Heart right ventricle (tissue), 16 donors: ENCODE measurements at regions not wholly inside any gene's neighbourhood (a gene's known extent, or its start where the extent isn't known, plus 50 kb on each side); places are given as distances from the start of the nearest gene placed in this dataset.

Experiments
- ATAC-seq, 8 donors: fragments of 200-7000 bp; cut with Tn5 transposase; one replicate each; pipeline ENCODE4 v1.9.1; 2020; ENCODE audit warnings: mild to moderate bottlenecking in 8 of 8, moderate library complexity in 8 of 8, moderate number of reproducible peaks in 1 of 8
- DNase-seq, 2 donors: peaks; one replicate each; pipeline ENCODE4 v3.0.0-alpha.2; 2020
- H3K27ac ChIP-seq, 10 donors: fragments of 200-600 bp; sonication (generic) in 2 of 10; one replicate each; pipeline versions ENCODE4 v1.5.0 to v1.8.0; 2020 to 2022; ENCODE audit warnings: mild to moderate bottlenecking in 3 of 10
- H3K27me3 ChIP-seq, 7 donors: fragments of 200-600 bp; one replicate each; pipeline ENCODE4 v1.8.0; 2021 to 2022; ENCODE audit warnings: mild to moderate bottlenecking in 2 of 7
- H3K36me3 ChIP-seq, 9 donors: fragments of 200-600 bp; sonication (generic) in 1 of 9; one replicate each; pipeline versions ENCODE4 v1.5.0 to v1.8.0; 2020 to 2022; ENCODE audit warnings: mild to moderate bottlenecking in 2 of 9
- H3K4me1 ChIP-seq, 9 donors: fragments of 200-600 bp; sonication (generic) in 1 of 9; one replicate each; pipeline versions ENCODE4 v1.5.0 to v1.8.0; 2020 to 2022; ENCODE audit warnings: mild to moderate bottlenecking in 4 of 9
- H3K4me3 ChIP-seq, 10 donors: fragments of 200-600 bp; sonication (generic) in 2 of 10; one replicate each; pipeline versions ENCODE4 v1.5.0 to v1.8.0; 2020 to 2022; ENCODE audit warnings: mild to moderate bottlenecking in 7 of 10, moderate library complexity in 2 of 10
- H3K9me3 ChIP-seq, 11 donors: fragments of 200-600 bp in 10 of 11; sonication (generic) in 2 of 11; one replicate each; pipeline versions ENCODE4 v1.5.0 to v1.8.0; 2013 to 2022; ENCODE audit warnings: mild to moderate bottlenecking in 2 of 11, control low read depth in 1 of 11, moderate library complexity in 1 of 11
- CTCF ChIP-seq, 9 donors: fragments of 200-600 bp; sonication (generic) in 2 of 9; IDR thresholded peaks; one replicate each; pipeline versions ENCODE4 v1.5.0 to v1.8.0; 2021 to 2022; ENCODE audit warnings: antibody characterized with exemption in 9 of 9, mild to moderate bottlenecking in 5 of 9, moderate library complexity in 1 of 9
- WGBS, 2 donors: extraction: QIAGEN DNeasy Blood & Tissue Kit; methylation state at CpG; one replicate each; pipeline ENCODE4 v1.1.7; 2013; ENCODE audit warnings: inconsistent platforms in 1 of 2; 5-methylcytosine and 5-hydroxymethylcytosine counted together
- intact Hi-C, 10 donors: fragments of 100-400 bp; cut with DNase I; formaldehyde crosslinking; loops; one replicate each; pipeline versions ENCODE4 v1.11.1 to v1.14.2; 2022
- donor health status: Arrhythmogenic right ventricular cardiomyopathy.
- donor health status: ischemic (EF 13 %, LVEDD 7.1; RV severe dilation, severe dysfunction).
- donor health status: healthy with polysubstance abuse.
- donor health status: DM: no; HTN: yes; CAD: no.
- donor health status: DM: no; HTN: no; CAD: no.
- donor health status: ischemic (EF 25% LVEDD 6.9; RV normal size, moderate dysfunction).
- donor health status: ischemic (EF 25% LVEDD 5.7; RV mildly dilated, moderate dysfunction).
- donor health status: healthy.
- donor health status: DM: yes; HTN: yes; CAD: no.
- donor health status: Ischemic cardiomyopathy.
- donor health status: ischemic (EF 35%, LVEDD 5.7; RV mildly dilated, moderate dysfunction).
- donor health status: nonischemic (EF 11% LVEDD 7.7; RV severe dilation, severe dysfunction).
- donor health status: DM: yes; HTN: yes; CAD: no.
- donor health status: PGD.
- donor health status: ischemic (EF 29% LVEDD 5.4; RV normal size, mild dysfunction).
- donor health status: nonischemic (EF 23%, LVEDD 6.1; RV moderate dilation, normal function).

GRCh38 chr13:38160131-38160530, 189.5 kb upstream of the UFM1 start:
- H3K27me3 ChIP-seq, result no peaks in the 10 kb centered on the region
- 80 to 82% methylated on average over 3 of the region's 3 CpGs for WGBS, 2 donors
- ATAC-seq (no peak), DNase-seq (no peak)
- H3K4me3 ChIP-seq, result no peak overlapping the region
- no peaks in the 10 kb centered on the region for H3K4me1 ChIP-seq
- intact Hi-C loops, result no loop called here
- H3K36me3 ChIP-seq, result no peaks in the 10 kb centered on the region
- H3K27ac ChIP-seq, result no peak overlapping the region
- no peak for TF ChIP-seq CTCF (IDR thresholded peaks at IDR 0.05)
- peaks cover 0 to 3% (median 0%) of the 10 kb centered on the region in 11 donors for H3K9me3 ChIP-seq

- no peak for ATAC-seq
- H3K4me3 ChIP-seq, result no peak overlapping the region
- TF ChIP-seq CTCF (IDR thresholded peaks at IDR 0.05), result no peak
- H3K4me1 ChIP-seq, result no peaks in the 10 kb centered on the region
- no peaks in the 10 kb centered on the region for H3K27me3 ChIP-seq
- H3K9me3 ChIP-seq, result peaks cover 0 to 3% (median 0%) of the 10 kb centered on the region in 11 donors
- H3K36me3 ChIP-seq, result no peaks in the 10 kb centered on the region
- 94 to 97% methylated on average over 1 of the region's 1 CpG for WGBS, 2 donors
- no peak for DNase-seq
- intact Hi-C loops, result no loop called here
- no peak overlapping the region for H3K27ac ChIP-seq
Measured at GRCh38 chr13:38159710-38160109, 189.9 kb upstream of the UFM1 start.

DNA sequence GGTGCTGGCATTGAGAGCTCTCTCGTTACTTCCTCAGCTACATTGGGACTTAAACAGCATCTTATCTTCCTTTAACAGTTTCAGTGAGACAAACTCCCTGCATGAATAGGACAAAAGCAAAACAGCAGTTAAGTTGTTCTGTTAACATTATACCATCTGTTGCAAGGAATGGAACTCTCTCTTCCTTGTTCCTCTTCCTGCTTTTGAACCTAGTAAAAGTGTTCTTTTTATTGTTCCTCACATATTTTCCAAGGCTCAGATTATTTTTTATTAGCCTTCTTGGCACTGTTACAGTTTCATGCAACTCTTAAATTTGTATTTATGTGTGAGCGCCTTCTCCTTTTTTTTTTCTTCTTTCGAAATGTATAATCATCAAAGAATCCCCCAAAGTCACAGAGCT, 202.6 kb upstream of the UFM1 start:
- intact Hi-C loops, result loop anchor here in 1 of 10 donors (5.0 kb wide), 1 partner anchor 325 kb away; no protein-coding TSS in a partner anchor
- Histone ChIP-seq H3K4me3 (no peak overlapping the region), H3K4me1 (no peaks in the 10 kb centered on the region), H3K27ac (no peak overlapping the region), H3K36me3 (no peaks in the 10 kb centered on the region), H3K27me3 (no peaks in the 10 kb centered on the region), H3K9me3 (peaks cover 0 to 4% (median 0%) of the 10 kb centered on the region in 11 donors)
- ATAC-seq (no peak), DNase-seq (no peak)
- WGBS, 2 donors, result 69 to 73% methylated on average over 3 of the region's 3 CpGs
- TF ChIP-seq CTCF (IDR thresholded peaks at IDR 0.05), result no peak

DNA sequence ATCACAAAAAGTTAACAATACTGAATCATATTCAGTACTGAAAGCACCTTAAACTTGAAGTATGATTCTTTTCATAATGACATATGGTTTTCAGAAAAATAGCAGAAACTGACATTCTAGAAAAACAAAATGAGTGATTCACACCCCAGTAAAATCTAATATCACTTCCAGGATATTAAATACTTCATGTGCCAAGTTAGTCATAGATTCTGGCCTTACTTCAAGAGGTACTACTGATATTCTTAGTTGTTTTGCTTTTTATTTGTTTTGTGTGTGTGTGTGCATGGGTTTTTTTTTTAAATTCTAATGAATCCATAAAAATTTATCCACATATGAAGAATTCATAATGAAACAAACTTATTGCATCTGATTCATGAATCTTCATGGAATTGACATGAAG, 207.9 kb upstream of the UFM1 start:
- Histone ChIP-seq H3K4me3 (no peak overlapping the region), H3K27ac (no peak overlapping the region), H3K9me3 (peaks cover 0 to 6% (median 0%) of the 10 kb centered on the region in 11 donors), H3K4me1 (no peaks in the 10 kb centered on the region), H3K27me3 (no peaks in the 10 kb centered on the region), H3K36me3 (no peaks in the 10 kb centered on the region)
- intact Hi-C loops, result no loop called here
- no peak for TF ChIP-seq CTCF (IDR thresholded peaks at IDR 0.05)
- ATAC-seq, result no peak
- no peak for DNase-seq

GRCh38 chr13:38135592-38135991, 214.1 kb upstream of the UFM1 start:
- intact Hi-C loops, result no loop called here

More at GRCh38 chr13:38135592-38135991, 214.1 kb upstream of the UFM1 start:
- H3K4me3 ChIP-seq, result no peak overlapping the region
- no peak overlapping the region for H3K27ac ChIP-seq
- DNase-seq, result no peak
- H3K4me1 ChIP-seq, result no peaks in the 10 kb centered on the region
- H3K9me3 ChIP-seq, result peaks cover 0 to 10% (median 0%) of the 10 kb centered on the region in 11 donors
- H3K36me3 ChIP-seq, result no peaks in the 10 kb centered on the region
- no peaks in the 10 kb centered on the region for H3K27me3 ChIP-seq
- 84 to 85% methylated on average over 4 of the region's 4 CpGs for WGBS, 2 donors
- no peak for ATAC-seq
- TF ChIP-seq CTCF (IDR thresholded peaks at IDR 0.05), result no peak
